Panc1 (cell line): ENCODE measurements at regions not wholly inside any gene's neighbourhood (a gene's known extent, or its start where the extent isn't known, plus 50 kb on each side); places are given as distances from the start of the nearest gene placed in this dataset.

Experiments
- POLR2AphosphoS5 ChIP-seq: IDR thresholded peaks from 2 replicates; pipeline ENCODE4 v1.6.1; 2012; ENCODE audit warnings: mild to moderate bottlenecking, low read depth, low read length, moderate library complexity
- SIN3A ChIP-seq: IDR thresholded peaks from 2 replicates; pipeline ENCODE4 v1.6.1; 2012; ENCODE audit warnings: low read depth, mild to moderate bottlenecking, low read length, moderate library complexity, borderline replicate concordance; ENCODE audit not compliant: insufficient read depth
- TF ChIP-seq, protein P1 (sequence below): fragments of 450-650 bp; IDR thresholded peaks from 2 replicates; pipeline ENCODE4 v1.5.1; 2017; ENCODE audit warnings: mild to moderate bottlenecking

DNA sequence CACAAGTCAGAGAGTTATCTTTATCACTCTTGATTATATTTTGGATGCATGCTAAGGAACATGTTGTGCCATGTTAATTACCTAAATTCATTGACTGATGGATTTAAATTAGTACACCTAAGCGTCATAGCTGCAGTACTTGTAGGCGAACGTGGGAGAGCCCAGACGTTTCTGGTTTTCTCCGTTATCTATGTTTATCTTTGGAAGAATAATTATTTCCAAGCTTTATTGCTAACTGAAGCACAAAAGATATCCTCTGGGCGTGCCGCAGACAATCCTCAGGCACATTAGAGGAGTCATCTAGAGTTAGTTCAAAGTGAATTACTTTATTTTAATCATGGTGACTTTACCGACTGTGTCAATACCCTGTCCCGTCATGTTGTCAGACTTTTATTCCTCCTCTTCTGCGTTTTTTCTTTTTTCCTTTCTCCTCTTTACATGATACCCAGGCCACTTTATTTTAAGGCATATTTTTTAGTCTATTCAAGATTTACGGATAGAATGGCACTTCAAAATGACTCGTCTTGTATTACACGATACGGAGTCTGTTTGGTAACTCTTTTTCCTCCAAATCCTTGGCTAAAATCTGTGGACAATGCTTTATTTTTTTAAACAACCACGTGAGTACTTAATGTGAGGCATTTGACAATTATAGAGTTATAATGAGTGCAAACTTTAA, 632.0 kb upstream of the TENM3 start:
- TF ChIP-seq, protein P1, sequence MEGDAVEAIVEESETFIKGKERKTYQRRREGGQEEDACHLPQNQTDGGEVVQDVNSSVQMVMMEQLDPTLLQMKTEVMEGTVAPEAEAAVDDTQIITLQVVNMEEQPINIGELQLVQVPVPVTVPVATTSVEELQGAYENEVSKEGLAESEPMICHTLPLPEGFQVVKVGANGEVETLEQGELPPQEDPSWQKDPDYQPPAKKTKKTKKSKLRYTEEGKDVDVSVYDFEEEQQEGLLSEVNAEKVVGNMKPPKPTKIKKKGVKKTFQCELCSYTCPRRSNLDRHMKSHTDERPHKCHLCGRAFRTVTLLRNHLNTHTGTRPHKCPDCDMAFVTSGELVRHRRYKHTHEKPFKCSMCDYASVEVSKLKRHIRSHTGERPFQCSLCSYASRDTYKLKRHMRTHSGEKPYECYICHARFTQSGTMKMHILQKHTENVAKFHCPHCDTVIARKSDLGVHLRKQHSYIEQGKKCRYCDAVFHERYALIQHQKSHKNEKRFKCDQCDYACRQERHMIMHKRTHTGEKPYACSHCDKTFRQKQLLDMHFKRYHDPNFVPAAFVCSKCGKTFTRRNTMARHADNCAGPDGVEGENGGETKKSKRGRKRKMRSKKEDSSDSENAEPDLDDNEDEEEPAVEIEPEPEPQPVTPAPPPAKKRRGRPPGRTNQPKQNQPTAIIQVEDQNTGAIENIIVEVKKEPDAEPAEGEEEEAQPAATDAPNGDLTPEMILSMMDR, result no peak
- no peak for TF ChIP-seq SIN3A
- TF ChIP-seq POLR2AphosphoS5, result no peak
